Progenitor cell of endocrine pancreas (in vitro differentiated cells): ENCODE measurements at regions not wholly inside any gene's neighbourhood (a gene's known extent, or its start where the extent isn't known, plus 50 kb on each side); places are given as distances from the start of the nearest gene placed in this dataset.

ENCODE experiments used
- DNase-seq: peaks from one replicate; pipeline ENCODE4 v3.0.0; 2021; ENCODE audit warnings: low spot score; ENCODE audit not compliant: unreplicated experiment
- H3K27ac Mint-ChIP-seq: 2 replicates; pipeline ENCODE4 v1.8.0; 2021; ENCODE audit warnings: mild to moderate bottlenecking, moderate library complexity, mixed read lengths
- H3K27me3 Mint-ChIP-seq: 2 replicates; pipeline ENCODE4 v1.8.0; 2021; ENCODE audit warnings: mixed read lengths
- H3K36me3 Mint-ChIP-seq: 2 replicates; pipeline ENCODE4 v1.8.0; 2022; ENCODE audit warnings: mixed read lengths; ENCODE audit not compliant: insufficient read depth
- H3K4me1 Mint-ChIP-seq: 2 replicates; pipeline ENCODE4 v1.8.0; 2021; ENCODE audit warnings: low read depth, mixed read lengths
- H3K4me3 Mint-ChIP-seq: 2 replicates; pipeline ENCODE4 v1.8.0; 2021; ENCODE audit warnings: low read depth, mild to moderate bottlenecking, moderate library complexity, mixed read lengths
- H3K9me3 Mint-ChIP-seq: 2 replicates; pipeline ENCODE4 v1.8.0; 2021; ENCODE audit warnings: low read depth, mixed read lengths
- TF ChIP-seq, protein P1 (sequence below): fragments of 200-600 bp; sonication (generic); IDR thresholded peaks from one replicate; pipeline ENCODE4 v1.5.0; 2021; ENCODE audit warnings: antibody characterized with exemption, mild to moderate bottlenecking; ENCODE audit not compliant: unreplicated experiment

DNA sequence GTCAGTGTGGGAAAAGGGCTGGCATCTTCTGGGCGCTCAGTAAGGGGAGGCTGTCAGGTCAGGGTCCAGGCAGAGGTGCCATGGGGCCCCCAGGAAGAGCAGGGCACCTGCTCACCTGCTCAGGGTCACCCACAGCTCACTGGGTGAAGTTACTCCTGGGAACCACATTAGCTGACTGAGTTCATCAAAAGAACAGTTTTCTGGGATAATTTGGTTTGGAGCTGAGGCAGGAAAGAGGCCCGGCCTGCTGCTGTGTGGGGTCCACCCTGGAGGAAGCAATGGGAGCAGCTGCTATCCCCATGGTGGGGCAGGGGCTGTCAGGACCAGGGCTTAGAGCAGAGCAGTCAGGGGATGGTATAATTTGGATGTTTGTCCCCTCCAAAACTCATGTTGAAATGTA is 97.2 kb upstream of the GPC1 start:
- TF ChIP-seq, protein P1, sequence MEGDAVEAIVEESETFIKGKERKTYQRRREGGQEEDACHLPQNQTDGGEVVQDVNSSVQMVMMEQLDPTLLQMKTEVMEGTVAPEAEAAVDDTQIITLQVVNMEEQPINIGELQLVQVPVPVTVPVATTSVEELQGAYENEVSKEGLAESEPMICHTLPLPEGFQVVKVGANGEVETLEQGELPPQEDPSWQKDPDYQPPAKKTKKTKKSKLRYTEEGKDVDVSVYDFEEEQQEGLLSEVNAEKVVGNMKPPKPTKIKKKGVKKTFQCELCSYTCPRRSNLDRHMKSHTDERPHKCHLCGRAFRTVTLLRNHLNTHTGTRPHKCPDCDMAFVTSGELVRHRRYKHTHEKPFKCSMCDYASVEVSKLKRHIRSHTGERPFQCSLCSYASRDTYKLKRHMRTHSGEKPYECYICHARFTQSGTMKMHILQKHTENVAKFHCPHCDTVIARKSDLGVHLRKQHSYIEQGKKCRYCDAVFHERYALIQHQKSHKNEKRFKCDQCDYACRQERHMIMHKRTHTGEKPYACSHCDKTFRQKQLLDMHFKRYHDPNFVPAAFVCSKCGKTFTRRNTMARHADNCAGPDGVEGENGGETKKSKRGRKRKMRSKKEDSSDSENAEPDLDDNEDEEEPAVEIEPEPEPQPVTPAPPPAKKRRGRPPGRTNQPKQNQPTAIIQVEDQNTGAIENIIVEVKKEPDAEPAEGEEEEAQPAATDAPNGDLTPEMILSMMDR = no peak
- Mint-ChIP-seq H3K27ac (no peak overlapping the region), H3K9me3 (no peaks in the 10 kb centered on the region), H3K4me1 (no peaks in the 10 kb centered on the region), H3K27me3 (peaks cover 21% of the 10 kb centered on the region), H3K36me3 (no peaks in the 10 kb centered on the region), H3K4me3 (no peak overlapping the region)
- no peak for DNase-seq

DNA sequence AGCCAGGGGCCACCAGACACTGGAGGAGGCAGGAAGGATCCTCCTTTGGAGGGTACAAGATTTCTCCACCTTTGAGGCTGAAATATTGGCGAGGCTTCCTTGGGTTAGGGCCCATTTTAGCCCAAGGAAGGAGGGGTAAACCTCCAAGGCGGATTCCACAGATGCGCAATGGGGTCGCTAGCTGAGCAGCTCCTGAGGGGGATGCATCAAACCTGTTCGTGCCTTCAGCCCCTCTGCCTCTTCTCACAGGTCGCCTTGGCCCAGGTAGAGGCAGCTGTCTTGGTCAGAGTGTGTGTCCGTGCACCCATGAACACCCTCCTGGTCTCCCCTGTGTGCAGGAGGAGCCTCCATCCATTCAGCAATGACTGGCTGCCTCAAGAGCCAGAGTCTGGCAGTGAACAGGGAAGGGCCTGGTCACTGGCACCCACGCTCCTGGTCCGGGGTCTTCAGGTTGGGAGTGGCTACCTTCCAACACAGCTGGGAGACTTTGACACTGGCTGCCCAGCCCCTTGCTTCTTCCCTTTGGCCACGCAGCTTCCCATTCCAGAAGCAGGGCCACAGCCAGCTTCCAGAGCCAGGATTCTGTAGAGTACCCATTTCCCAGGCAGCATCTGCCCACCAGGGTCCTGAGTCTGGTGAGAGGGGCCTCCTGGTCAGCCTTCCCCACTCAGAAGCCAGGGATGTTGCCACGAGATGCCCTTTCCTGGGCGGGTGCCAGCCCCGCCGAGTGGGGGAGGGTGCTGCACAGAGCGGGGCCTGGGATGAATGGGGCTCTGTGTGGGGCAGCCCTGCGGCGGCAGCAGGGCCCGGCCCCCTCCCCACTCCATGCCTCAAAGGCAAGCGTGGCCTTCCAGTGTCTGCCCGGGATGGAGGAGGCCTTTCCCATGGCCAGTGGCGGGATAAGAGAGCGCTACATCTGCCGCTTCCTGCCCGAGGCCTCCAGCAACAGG is 95.8 kb upstream of the GPC1 start:
- Mint-ChIP-seq H3K27me3 (peaks cover 16% of the 10 kb centered on the region), H3K4me3 (no peak overlapping the region), H3K36me3 (no peaks in the 10 kb centered on the region), H3K27ac (no peak overlapping the region), H3K9me3 (peaks cover 2% of the 10 kb centered on the region), H3K4me1 (no peaks in the 10 kb centered on the region)
- DNase-seq = no peak
- TF ChIP-seq, protein P1 = no peak

DNA sequence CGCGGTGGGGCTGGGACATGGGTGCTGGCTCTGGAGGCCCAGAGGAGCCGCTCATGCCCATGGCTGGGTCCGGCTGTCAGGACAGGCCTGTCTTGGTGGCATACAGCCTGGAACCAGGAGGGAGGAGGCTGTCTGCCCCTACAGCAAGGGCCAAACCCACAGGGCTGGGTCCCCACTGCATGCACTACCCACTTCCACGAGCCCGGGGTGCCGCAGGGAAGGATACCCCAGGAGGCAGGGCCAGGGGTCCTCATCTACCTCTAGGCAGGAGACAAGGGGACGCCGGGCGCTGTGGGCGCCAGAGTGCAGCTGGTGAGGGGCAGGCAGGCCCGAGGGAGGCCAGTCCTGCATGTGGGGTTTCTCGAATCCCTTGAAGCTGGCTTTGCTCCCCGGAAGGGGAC is 95.1 kb upstream of the GPC1 start:
- Mint-ChIP-seq H3K4me1 (no peaks in the 10 kb centered on the region), H3K36me3 (no peaks in the 10 kb centered on the region), H3K4me3 (no peak overlapping the region), H3K27ac (no peak overlapping the region), H3K27me3 (peaks cover 12% of the 10 kb centered on the region), H3K9me3 (peaks cover 8% of the 10 kb centered on the region)
- TF ChIP-seq, protein P1 = no peak
- DNase-seq = no peak

DNA sequence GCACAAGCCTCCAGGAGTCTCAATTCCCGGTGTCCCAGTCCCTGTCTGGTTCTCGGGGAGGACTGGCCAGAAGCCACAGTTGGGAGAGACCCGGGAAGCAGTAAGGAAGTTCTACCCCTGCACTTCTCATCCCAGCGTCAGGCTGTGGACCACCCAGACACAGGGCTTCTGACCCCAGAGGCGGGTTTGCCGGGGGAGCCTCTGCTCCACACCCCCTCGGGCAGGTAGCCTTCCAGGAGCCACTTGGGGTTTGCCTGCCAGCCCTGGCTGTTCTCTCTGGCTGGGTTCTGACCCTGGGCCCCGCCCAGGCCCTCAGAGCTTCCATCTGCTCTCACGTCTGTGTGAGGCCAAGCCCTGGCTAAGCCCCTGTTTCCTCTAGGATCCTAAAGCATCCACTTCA is 94.4 kb upstream of the GPC1 start:
- H3K36me3 Mint-ChIP-seq = no peaks in the 10 kb centered on the region
- no peak overlapping the region for H3K4me3 Mint-ChIP-seq
- peaks cover 9% of the 10 kb centered on the region for H3K27me3 Mint-ChIP-seq
- no peaks in the 10 kb centered on the region for H3K4me1 Mint-ChIP-seq
- TF ChIP-seq, protein P1 = no peak
- H3K27ac Mint-ChIP-seq = no peak overlapping the region
- DNase-seq = no peak
- H3K9me3 Mint-ChIP-seq = peaks cover 9% of the 10 kb centered on the region

DNA sequence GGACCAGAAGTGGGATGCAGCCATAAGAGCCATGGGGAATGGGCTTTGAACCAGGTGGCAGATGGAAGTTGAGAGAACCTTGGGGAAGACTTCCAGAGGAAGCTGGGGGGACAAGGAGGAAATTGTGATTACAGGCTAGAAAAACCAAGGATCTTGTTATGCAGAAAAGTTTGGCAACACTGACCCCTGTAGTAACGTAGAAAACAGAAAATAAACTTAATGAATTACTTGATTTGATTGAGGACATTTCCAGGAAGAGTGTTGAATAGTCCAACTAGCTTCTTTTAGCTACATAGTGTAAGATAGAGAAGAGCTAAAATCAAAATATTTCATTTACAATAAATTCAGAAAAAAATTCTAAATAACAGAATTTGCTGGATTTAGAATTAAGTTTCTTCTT is 91.9 kb upstream of the GPC1 start:
- peaks cover under 1% of the 10 kb centered on the region for H3K27me3 Mint-ChIP-seq

More for the DNA sequence above, 91.9 kb upstream of the GPC1 start:
- Mint-ChIP-seq H3K4me1 (no peaks in the 10 kb centered on the region), H3K4me3 (no peak overlapping the region), H3K27ac (no peak overlapping the region), H3K36me3 (no peaks in the 10 kb centered on the region), H3K9me3 (peaks cover 9% of the 10 kb centered on the region)
- no peak for DNase-seq
- TF ChIP-seq, protein P1 = no peak
